ENCODE measurements at regions not wholly inside any gene's neighbourhood (a gene's known extent, or its start where the extent isn't known, plus 50 kb on each side); places are given as distances from the start of the nearest gene placed in this dataset.

- DNase-seq: no peak
Observed at GRCh38 chr1:39141925-39142324, 62.6 kb upstream of the MACF1 start.

- DNase-seq: no peak
Observed at GRCh38 chr1:39142401-39143060, 62.0 kb upstream of the MACF1 start.

GRCh38 chr1:39144924-39145323, 59.6 kb upstream of the MACF1 start:
- DNase-seq: no peak

- no peak for DNase-seq
Observed at GRCh38 chr1:39145331-39145965, 59.0 kb upstream of the MACF1 start.

- DNase-seq: no peak
Observed at GRCh38 chr1:39146681-39147080, 57.8 kb upstream of the MACF1 start.

- DNase-seq: no peak
Observed at GRCh38 chr1:39147099-39148025, 57.1 kb upstream of the MACF1 start.

- DNase-seq: no peak
Observed at GRCh38 chr1:39148942-39149341, 55.6 kb upstream of the MACF1 start.

- no peak for DNase-seq
Observed at GRCh38 chr1:39149509-39149908, 55.0 kb upstream of the MACF1 start.

GRCh38 chr1:39150779-39151178, 53.7 kb upstream of the MACF1 start:
- DNase-seq: no peak

- no peak for DNase-seq
Observed at GRCh38 chr1:39151267-39151666, 53.2 kb upstream of the MACF1 start.

GRCh38 chr1:39152923-39153322, 51.6 kb upstream of the MACF1 start:
- no peak for DNase-seq

- no peak for DNase-seq
Observed at GRCh38 chr1:39153684-39154083, 50.8 kb upstream of the MACF1 start.

- no peak for DNase-seq
Observed at GRCh38 chr1:39154553-39155421, 49.7 kb upstream of the MACF1 start.

Measured in T1000 (cell line).